Transverse colon (tissue), 4 donors: ENCODE measurements at regions not wholly inside any gene's neighbourhood (a gene's known extent, or its start where the extent isn't known, plus 50 kb on each side); places are given as distances from the start of the nearest gene placed in this dataset.

ENCODE experiments used
- DNase-seq: peaks from one replicate; pipeline ENCODE4 v3.0.0-alpha.2; 2019
- H3K27ac ChIP-seq, 4 donors: fragments of 200-600 bp; sonication (generic); 2 replicates each; pipeline ENCODE4 v1.5.1; 2016 to 2018; ENCODE audit warnings: inconsistent platforms in 4 of 4
- H3K27me3 ChIP-seq: fragments of 200-600 bp; sonication (generic); 2 replicates; pipeline ENCODE4 v1.5.1; 2017; ENCODE audit warnings: inconsistent platforms
- H3K36me3 ChIP-seq, 4 donors: fragments of 200-600 bp; sonication (generic); 2 replicates each; pipeline ENCODE4 v1.5.1; 2017 to 2019; ENCODE audit warnings: inconsistent platforms in 4 of 4
- H3K4me1 ChIP-seq, 4 donors: fragments of 200-600 bp; sonication (generic); 2 replicates each; pipeline ENCODE4 v1.5.1; 2017 to 2020; ENCODE audit warnings: inconsistent platforms in 4 of 4
- H3K4me3 ChIP-seq, 4 donors: fragments of 200-600 bp; sonication (generic); 1 replicate in 1 of 4; 2 replicates in 3 of 4; pipeline versions ENCODE4 v1.5.1 to v1.6.1; 2017 to 2019; ENCODE audit warnings: inconsistent platforms in 4 of 4
- H3K9me3 ChIP-seq, 2 donors: fragments of 200-600 bp; sonication (generic); 2 replicates each; pipeline ENCODE4 v1.5.1; 2017 to 2019; ENCODE audit warnings: inconsistent platforms in 2 of 2
- EP300 ChIP-seq: sonication (generic); formaldehyde crosslinking; IDR thresholded peaks from one replicate; pipeline ENCODE4 v1.6.1; 2017; ENCODE audit warnings: antibody characterized with exemption, low read depth
- POLR2A ChIP-seq: fragments of 450-650 bp; IDR thresholded peaks from one replicate; pipeline ENCODE4 v1.6.1; 2016; ENCODE audit warnings: antibody characterized with exemption, mild to moderate bottlenecking, moderate library complexity
- POLR2AphosphoS5 ChIP-seq, 3 donors: sonication (generic); formaldehyde crosslinking; IDR thresholded peaks; one replicate each; pipeline ENCODE4 v1.6.1; 2016; ENCODE audit warnings: antibody characterized with exemption in 3 of 3
- WGBS, 2 donors: methylation state at CpG; one replicate each; pipeline ENCODE4 v1.1.5; 2018; ENCODE audit warnings: low coverage in 1 of 2; 5-methylcytosine and 5-hydroxymethylcytosine counted together
- in situ Hi-C, 4 donors: fragments of 200-750 bp; cut with MboI; loops; one replicate each; pipeline versions ENCODE4 v1.15.0 to v1.15.1; 2017; ENCODE audit warnings: low sequenced_read_pairs in 3 of 4, low pct_ligation_motif_present in 1 of 4, low pct_unique_long_range_greater_than_20kb in 1 of 4
- intact Hi-C: fragments of 100-400 bp; cut with DNase I; formaldehyde crosslinking; loops from one replicate; pipeline ENCODE4 v1.15.1; 2023; ENCODE audit warnings: low total_unique reads
- TF ChIP-seq, protein P1 (sequence below), 5 experiments: fragments of 200-600 bp in 3 of 5; fragments of 450-650 bp in 2 of 5; sonication (generic) in 3 of 5; IDR thresholded peaks; 1 replicate in 2 of 5; 2 replicates in 3 of 5; pipeline ENCODE4 v1.5.1; 2016 to 2017; ENCODE audit warnings: antibody characterized with exemption in 5 of 5, inconsistent platforms in 3 of 5, mild to moderate bottlenecking in 2 of 5, moderate library complexity in 1 of 5

DNA sequence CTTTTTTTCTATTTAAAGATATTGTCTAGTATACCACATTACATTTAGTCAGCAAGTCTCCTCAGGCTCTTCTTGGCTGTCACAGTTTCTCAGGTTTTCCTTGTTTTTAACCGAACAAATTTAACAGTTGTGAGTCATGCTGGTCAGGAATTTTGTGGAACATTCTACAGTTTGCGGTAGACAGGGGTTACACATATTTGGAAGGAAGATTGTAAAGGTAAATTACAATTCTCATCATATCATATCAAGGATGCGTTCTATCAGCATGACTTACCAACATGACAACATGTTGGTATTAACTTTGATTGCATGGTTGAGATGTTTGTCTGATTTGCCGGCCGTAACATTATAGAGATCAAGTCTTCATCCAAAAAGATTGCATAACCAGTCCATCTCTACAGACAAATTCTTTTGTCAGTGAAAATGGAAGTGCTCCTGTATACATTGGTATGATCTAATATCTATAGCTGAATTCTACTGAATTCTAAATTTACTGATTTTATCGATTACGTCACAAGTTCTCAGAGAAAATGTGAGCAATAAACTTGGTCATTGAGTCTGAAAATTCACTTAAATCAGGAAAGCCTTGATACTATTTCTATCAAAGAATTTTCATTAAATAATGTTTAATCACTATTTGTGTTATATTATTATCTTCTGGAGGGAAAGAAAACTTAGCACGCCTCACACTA lies 664.4 kb upstream of the SLC8A1 start:
- in situ Hi-C loops (no loop called here), intact Hi-C loops (no loop called here)
- no peak for DNase-seq
- WGBS, 2 donors: 94 to 97% methylated on average over 8 of the region's 8 CpGs
- Histone ChIP-seq H3K27ac (no peak overlapping the region), H3K4me1 (no peaks in the 10 kb centered on the region), H3K27me3 (no peaks in the 10 kb centered on the region), H3K4me3 (no peak overlapping the region), H3K36me3 (no peaks in the 10 kb centered on the region), H3K9me3 (no peaks in the 10 kb centered on the region)
- TF ChIP-seq POLR2AphosphoS5 (IDR thresholded peaks at IDR 0.05) (no peak), EP300 (no peak), POLR2A (no peak)
- TF ChIP-seq, protein P1, sequence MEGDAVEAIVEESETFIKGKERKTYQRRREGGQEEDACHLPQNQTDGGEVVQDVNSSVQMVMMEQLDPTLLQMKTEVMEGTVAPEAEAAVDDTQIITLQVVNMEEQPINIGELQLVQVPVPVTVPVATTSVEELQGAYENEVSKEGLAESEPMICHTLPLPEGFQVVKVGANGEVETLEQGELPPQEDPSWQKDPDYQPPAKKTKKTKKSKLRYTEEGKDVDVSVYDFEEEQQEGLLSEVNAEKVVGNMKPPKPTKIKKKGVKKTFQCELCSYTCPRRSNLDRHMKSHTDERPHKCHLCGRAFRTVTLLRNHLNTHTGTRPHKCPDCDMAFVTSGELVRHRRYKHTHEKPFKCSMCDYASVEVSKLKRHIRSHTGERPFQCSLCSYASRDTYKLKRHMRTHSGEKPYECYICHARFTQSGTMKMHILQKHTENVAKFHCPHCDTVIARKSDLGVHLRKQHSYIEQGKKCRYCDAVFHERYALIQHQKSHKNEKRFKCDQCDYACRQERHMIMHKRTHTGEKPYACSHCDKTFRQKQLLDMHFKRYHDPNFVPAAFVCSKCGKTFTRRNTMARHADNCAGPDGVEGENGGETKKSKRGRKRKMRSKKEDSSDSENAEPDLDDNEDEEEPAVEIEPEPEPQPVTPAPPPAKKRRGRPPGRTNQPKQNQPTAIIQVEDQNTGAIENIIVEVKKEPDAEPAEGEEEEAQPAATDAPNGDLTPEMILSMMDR (IDR thresholded peaks at IDR 0.05): no peak

DNA sequence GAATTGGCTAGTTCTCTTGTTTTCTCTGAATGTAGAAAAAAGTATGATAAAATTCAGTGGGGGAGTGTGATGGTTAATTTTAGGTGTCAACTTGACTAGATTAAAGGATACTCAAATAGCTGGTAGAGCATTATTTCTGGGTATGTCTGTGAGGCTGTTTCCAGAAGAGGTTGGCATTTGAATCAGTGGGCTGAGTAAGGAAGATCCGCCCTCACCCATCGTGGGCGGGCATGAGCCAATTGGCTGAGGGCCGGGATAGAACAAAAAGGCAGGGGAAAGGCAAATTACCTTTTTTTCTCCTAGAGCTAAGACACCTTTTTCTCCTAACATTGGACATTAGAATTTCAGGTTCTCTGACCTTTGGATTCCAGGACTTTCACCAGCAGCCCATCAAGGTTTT lies 667.6 kb upstream of the SLC8A1 start:
- H3K27ac ChIP-seq: no peak overlapping the region
- H3K4me1 ChIP-seq: no peaks in the 10 kb centered on the region
- 87 to 88% methylated on average over 4 of the region's 4 CpGs for WGBS, 2 donors
- H3K36me3 ChIP-seq: no peaks in the 10 kb centered on the region
- DNase-seq: no peak
- in situ Hi-C loops (no loop called here), intact Hi-C loops (no loop called here)
- no peaks in the 10 kb centered on the region for H3K9me3 ChIP-seq
- no peak overlapping the region for H3K4me3 ChIP-seq
- no peaks in the 10 kb centered on the region for H3K27me3 ChIP-seq
- no peak for TF ChIP-seq EP300

DNA sequence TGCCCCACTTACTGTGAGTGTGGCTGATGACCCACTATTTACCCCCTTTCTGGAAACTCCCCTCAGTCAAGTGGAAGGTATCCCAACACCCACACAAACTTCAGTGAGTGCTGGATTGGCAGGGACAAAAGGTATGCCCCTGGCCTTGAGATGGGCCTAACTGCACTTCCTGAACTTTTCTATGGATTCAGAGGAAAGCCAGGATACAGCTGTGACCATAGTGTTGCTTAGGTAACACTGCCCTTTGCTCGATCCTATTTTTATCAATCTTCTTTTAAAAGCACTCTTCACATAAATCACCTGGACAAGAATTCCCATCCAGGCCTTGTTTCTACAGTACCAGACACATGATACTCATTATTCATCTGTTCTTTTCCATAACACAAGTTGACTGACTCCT lies 671.5 kb upstream of the SLC8A1 start:
- DNase-seq: no peak
- TF ChIP-seq, protein P1 (IDR thresholded peaks at IDR 0.05): no peak
- TF ChIP-seq EP300 (no peak), POLR2AphosphoS5 (IDR thresholded peaks at IDR 0.05) (no peak), POLR2A (no peak)
- Histone ChIP-seq H3K4me3 (no peak overlapping the region), H3K27me3 (no peaks in the 10 kb centered on the region), H3K4me1 (no peaks in the 10 kb centered on the region), H3K27ac (no peak overlapping the region), H3K9me3 (no peaks in the 10 kb centered on the region), H3K36me3 (no peaks in the 10 kb centered on the region)
- in situ Hi-C loops (no loop called here), intact Hi-C loops (no loop called here)
- WGBS, 2 donors: 47 to 50% methylated on average over 1 of the region's 1 CpG

DNA sequence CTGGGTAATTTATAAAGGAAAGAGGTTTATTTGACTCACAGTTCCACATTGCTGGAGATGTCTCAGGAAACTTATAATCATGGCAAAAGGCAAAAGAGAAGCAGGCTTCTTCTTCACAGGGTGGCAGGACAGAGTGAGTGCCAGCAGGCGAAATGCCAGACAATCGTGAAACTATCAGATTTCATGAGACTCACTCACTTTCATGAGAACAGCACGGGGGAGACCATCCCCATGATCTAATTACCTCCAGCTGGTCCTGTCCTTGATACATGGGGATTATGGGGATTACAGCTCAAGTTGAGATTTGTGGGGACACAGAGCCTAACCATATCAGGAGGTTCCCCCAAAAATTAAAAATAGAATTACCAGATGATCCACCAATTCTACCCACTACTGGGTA lies 675.5 kb upstream of the SLC8A1 start:
- Histone ChIP-seq H3K27me3 (no peaks in the 10 kb centered on the region), H3K27ac (no peak overlapping the region), H3K36me3 (no peaks in the 10 kb centered on the region), H3K4me1 (no peaks in the 10 kb centered on the region), H3K4me3 (no peak overlapping the region), H3K9me3 (no peaks in the 10 kb centered on the region)
- intact Hi-C loops (no loop called here), in situ Hi-C loops (no loop called here)
- WGBS, 2 donors: 20 to 59% methylated on average over 1 to 3 of the region's 3 CpGs
- no peak for DNase-seq
- TF ChIP-seq POLR2AphosphoS5 (IDR thresholded peaks at IDR 0.05): no peak
- TF ChIP-seq, protein P1 (IDR thresholded peaks at IDR 0.05): no peak
- no peak for TF ChIP-seq POLR2A
- TF ChIP-seq EP300: no peak

DNA sequence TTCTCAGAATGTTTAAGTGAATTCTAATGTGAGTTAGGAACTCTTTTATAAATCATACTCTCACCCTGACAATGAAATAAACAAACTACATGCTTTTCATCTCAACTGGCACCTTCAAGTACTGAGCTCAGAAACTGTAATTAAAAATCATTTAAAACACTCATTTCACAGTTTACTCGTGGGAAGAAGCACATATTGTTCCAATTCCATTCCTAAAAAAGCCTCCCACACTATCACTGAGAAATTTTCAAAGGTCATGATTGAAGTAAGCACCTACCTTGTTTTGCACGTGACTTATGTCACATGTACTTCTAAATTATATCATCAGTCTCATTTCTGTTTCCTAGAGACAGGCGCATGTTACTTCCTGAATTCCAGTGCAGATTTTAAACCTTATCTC lies 678.1 kb upstream of the SLC8A1 start:
- in situ Hi-C loops: no loop called here
- no peaks in the 10 kb centered on the region for H3K36me3 ChIP-seq
- no peak for TF ChIP-seq POLR2AphosphoS5 (IDR thresholded peaks at IDR 0.05)
- TF ChIP-seq POLR2A: no peak
- TF ChIP-seq EP300: no peak
- TF ChIP-seq, protein P1 (IDR thresholded peaks at IDR 0.05): no peak
- H3K27ac ChIP-seq: no peak overlapping the region
- H3K9me3 ChIP-seq: no peaks in the 10 kb centered on the region
- intact Hi-C loops: no loop called here
- H3K4me1 ChIP-seq: no peaks in the 10 kb centered on the region
- H3K27me3 ChIP-seq: no peaks in the 10 kb centered on the region
- DNase-seq: no peak
- WGBS, 2 donors: 31 to 40% methylated on average over 3 of the region's 3 CpGs
- H3K4me3 ChIP-seq: no peak overlapping the region
